ENCODE measurements at regions not wholly inside any gene's neighbourhood (a gene's known extent, or its start where the extent isn't known, plus 50 kb on each side); places are given as distances from the start of the nearest gene placed in this dataset.

- TF ChIP-seq, protein P1, sequence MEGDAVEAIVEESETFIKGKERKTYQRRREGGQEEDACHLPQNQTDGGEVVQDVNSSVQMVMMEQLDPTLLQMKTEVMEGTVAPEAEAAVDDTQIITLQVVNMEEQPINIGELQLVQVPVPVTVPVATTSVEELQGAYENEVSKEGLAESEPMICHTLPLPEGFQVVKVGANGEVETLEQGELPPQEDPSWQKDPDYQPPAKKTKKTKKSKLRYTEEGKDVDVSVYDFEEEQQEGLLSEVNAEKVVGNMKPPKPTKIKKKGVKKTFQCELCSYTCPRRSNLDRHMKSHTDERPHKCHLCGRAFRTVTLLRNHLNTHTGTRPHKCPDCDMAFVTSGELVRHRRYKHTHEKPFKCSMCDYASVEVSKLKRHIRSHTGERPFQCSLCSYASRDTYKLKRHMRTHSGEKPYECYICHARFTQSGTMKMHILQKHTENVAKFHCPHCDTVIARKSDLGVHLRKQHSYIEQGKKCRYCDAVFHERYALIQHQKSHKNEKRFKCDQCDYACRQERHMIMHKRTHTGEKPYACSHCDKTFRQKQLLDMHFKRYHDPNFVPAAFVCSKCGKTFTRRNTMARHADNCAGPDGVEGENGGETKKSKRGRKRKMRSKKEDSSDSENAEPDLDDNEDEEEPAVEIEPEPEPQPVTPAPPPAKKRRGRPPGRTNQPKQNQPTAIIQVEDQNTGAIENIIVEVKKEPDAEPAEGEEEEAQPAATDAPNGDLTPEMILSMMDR (IDR thresholded peaks at IDR 0.05; ENCODE audit: poor library complexity, severe bottlenecking): no peak
- no peak for TF ChIP-seq EP300 (conservative IDR thresholded peaks at IDR 0.05; ENCODE audit: poor library complexity, severe bottlenecking)
- TF ChIP-seq EZH2 (IDR thresholded peaks at IDR 0.05; ENCODE audit: borderline replicate concordance, insufficient read depth, low read length, poor library complexity, severe bottlenecking): no peak
- no peak for TF ChIP-seq POLR2AphosphoS5 (IDR thresholded peaks at IDR 0.05)
- no peak for TF ChIP-seq TAF1 (IDR thresholded peaks at IDR 0.05; ENCODE audit: low read depth)
These were observed 86.5 kb upstream of the UGP2 start for GRCh38 chr2:63755216-63755615.

Measured in neural cell (in vitro differentiated cells).